OCI-LY3 (cell line): ENCODE measurements at regions not wholly inside any gene's neighbourhood (a gene's known extent, or its start where the extent isn't known, plus 50 kb on each side); places are given as distances from the start of the nearest gene placed in this dataset.

Source experiments
- EZH2phosphoT487 ChIP-seq: fragments of 200-600 bp; shearing (Covaris generic); IDR thresholded peaks from 2 replicates; pipeline ENCODE4 v1.6.1; 2018; ENCODE audit warnings: antibody characterized with exemption, mixed run types, low read depth
- TF ChIP-seq, protein P1 (sequence below): fragments of 200-600, 300-600 bp; sonication (generic); IDR thresholded peaks from 2 replicates; pipeline ENCODE4 v1.5.1; 2014; ENCODE audit warnings: antibody characterized with exemption, low read length, low read depth

- TF ChIP-seq, protein P1, sequence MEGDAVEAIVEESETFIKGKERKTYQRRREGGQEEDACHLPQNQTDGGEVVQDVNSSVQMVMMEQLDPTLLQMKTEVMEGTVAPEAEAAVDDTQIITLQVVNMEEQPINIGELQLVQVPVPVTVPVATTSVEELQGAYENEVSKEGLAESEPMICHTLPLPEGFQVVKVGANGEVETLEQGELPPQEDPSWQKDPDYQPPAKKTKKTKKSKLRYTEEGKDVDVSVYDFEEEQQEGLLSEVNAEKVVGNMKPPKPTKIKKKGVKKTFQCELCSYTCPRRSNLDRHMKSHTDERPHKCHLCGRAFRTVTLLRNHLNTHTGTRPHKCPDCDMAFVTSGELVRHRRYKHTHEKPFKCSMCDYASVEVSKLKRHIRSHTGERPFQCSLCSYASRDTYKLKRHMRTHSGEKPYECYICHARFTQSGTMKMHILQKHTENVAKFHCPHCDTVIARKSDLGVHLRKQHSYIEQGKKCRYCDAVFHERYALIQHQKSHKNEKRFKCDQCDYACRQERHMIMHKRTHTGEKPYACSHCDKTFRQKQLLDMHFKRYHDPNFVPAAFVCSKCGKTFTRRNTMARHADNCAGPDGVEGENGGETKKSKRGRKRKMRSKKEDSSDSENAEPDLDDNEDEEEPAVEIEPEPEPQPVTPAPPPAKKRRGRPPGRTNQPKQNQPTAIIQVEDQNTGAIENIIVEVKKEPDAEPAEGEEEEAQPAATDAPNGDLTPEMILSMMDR, result no peak
- TF ChIP-seq EZH2phosphoT487, result no peak
Observed at GRCh38 chr6:134515986-134516385, 198.1 kb upstream of the SGK1 start.
